GM21390 (cell line): ENCODE measurements at regions not wholly inside any gene's neighbourhood (a gene's known extent, or its start where the extent isn't known, plus 50 kb on each side); places are given as distances from the start of the nearest gene placed in this dataset.
"Not testable (repeated sequence)": the region's sequence is repeated elsewhere in the genome, so short reads cannot be mapped to it uniquely, and the experiment has no call there.

Experiments used
- ATAC-seq: cut with Tn5 transposase; IDR thresholded peaks from one replicate; pipeline ENCODE4 v1.9.1; 2021; ENCODE audit not compliant: unreplicated experiment

GRCh38 chr6:21769405-21769861 is 175.9 kb downstream of the SOX4 start:
- ATAC-seq = no peak

DNA sequence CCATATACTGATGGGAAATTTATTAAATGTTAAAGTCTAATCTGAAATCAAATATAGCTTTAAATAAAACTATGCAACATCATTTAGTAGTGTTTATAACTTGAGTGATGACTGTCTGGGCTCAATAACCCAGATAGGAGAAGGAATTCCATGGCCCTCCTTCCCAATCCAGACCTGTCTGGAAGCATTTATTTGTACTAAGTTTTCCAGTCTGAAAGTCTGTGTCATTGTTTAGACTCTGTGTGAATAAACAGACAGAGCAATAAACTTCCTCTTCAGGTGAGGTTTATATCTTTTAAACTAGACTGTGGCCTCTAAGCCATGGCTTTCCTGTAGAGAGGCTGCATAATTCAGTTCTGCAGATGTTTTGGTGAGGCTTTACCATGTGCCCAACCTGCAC is 176.4 kb downstream of the SOX4 start:
- ATAC-seq = no peak

DNA sequence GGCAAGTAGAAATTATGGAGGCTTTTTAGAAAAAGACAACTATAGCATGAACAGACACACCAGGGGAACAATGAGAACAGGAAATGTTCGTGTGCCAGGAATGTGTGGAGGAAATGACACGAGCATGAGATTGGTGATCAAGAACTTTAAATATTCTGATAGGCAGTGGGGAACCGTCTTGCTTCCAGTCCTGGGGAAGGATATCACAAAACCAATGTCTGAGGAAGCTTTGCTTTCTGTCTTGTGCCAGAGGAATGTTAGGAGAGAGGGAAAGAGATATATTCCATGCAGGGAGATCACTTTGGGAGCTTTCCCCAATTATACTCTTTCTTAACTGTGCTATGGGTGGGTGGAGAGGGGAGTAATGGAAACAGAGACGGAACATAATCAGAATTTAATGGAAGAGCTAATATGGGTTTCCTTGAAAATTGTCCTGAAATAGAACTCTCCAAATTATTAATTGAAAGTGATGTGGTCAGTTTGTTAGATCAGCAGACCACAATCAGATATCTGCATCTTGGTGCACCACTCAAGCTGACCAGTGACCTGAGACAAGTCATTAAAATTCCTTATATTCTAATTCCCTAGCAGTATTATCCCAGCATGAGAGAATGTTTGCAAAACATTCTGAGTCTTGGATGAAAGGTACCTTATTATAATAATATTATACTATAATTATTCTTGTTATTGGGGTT is 178.2 kb downstream of the SOX4 start:
- no peak for ATAC-seq

DNA sequence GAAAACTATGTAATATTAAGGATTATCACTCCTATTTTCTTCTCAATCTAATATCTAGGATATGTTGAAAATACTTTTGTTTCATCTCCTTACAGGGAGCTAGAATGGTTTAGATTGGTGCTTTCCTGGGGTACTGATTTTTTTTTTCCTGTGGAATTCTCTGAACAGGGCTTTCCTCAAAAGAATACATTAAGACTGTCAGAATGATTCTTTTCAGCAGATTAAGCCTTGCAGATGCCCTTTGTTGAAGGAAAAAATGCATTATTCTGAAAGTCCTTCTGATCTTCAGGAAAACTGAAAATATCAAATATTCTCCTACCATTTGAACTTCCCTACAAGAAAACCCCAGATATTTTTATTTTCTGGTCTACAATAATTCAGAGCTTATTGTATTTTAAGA is 178.9 kb downstream of the SOX4 start:
- ATAC-seq = no peak

DNA sequence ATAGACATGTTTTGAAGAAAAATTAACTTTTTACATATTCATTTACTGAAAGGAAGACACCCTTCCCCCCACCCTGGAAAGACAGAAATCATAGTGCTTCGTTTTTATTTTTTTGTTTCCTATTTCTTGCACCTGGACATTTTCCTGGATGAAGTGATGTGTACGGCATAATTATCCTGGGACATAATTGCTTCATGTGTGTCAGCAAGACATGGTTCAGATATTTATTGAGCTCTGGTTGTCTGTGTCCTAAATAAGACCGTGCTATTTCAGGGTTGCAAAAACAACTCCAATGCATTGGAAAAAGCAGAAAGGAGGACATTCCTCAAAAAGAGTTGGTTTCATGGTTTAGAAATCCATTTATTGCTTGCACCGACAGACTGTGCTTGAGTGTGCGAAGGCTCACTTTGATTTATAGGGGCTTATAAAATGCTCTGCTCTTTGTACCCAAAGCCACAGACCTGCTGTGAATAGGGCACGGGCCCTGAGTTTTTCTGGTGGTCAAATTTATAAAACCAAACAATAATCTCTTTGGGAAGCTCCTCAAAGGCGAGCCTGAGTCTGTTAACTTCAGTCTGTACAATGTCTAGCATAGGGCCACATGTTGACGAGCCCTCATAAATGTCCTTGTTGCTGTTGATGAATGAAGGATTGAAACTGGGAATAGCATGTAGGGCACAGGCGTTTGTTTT is 179.5 kb downstream of the SOX4 start:
- ATAC-seq = no peak

GRCh38 chr6:21773576-21773968 is 180.0 kb downstream of the SOX4 start:
- no peak for ATAC-seq

GRCh38 chr6:21777846-21778245 is 184.3 kb downstream of the SOX4 start:
- ATAC-seq = no peak

- ATAC-seq = no peak
Observed at GRCh38 chr6:21780141-21780540, 186.6 kb downstream of the SOX4 start.

GRCh38 chr6:21780679-21781078 is 187.1 kb downstream of the SOX4 start:
- ATAC-seq = no peak

GRCh38 chr6:21781128-21781527 is 187.6 kb downstream of the SOX4 start:
- no peak for ATAC-seq

DNA sequence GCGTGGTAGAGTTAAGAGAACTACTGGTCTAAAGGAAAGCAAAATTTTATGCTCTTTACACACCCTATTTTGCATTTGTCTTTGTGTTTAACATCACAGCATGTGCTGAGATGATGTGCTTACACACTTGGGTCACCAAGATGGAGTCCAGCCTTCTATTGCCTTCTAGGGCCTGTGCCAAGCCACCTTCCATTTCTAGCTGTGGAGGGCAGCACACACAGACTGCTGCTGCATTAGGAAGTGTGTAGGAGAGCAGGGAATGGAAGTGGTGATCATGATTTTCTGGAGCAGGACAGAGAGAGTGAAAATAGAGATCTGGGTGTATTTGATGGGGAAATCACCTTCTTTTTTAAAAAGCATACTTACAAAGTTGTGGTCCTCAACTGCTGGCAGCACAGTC is 191.6 kb downstream of the SOX4 start:
- no peak for ATAC-seq

GRCh38 chr6:21791056-21791455 is 197.5 kb downstream of the SOX4 start:
- no peak for ATAC-seq

- no peak for ATAC-seq
Observed at GRCh38 chr6:21791581-21791980, 198.0 kb downstream of the SOX4 start.

- no peak for ATAC-seq
Observed at GRCh38 chr6:21792177-21792576, 198.6 kb downstream of the SOX4 start.

DNA sequence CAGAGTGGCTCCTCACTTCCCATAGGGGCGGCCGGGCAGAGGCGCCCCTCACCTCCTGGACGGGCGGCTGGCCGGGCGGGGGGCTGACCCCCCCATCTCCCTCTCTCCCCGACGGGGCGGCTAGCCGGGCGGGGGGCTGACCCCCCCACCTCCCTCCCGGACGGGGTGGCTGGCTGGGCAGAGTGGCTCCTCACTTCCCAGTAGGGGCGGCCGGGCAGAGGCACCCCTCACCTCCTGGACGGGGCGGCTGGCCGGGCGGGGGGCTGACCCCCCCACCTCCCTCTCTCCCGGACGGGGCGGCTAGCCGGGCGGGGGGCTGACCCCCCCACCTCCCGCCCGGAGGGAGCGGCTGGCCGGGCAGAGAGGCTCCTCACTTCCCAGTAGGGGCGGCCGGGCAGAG is 203.4 kb downstream of the SOX4 start:
- not testable (repeated sequence) for ATAC-seq

DNA sequence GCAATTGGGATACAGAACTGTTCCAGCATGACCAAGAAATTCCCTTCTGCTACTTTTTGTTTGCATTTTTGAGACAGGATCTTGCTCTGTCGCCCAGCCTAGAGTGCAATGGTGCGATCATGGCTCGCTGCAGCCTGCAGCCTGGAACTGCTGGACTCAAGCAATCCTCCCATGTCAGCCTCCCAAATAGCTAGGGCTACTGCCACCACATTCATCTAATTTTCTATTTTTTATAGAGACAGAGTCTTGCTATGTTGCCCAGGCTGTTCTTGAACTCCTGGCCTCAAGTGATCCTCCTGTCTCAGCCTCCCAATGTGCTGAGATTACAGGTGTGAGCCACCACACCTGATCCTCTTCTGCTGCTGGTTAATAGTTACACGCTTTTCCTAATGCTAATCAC is 204.9 kb downstream of the SOX4 start:
- ATAC-seq = no peak

DNA sequence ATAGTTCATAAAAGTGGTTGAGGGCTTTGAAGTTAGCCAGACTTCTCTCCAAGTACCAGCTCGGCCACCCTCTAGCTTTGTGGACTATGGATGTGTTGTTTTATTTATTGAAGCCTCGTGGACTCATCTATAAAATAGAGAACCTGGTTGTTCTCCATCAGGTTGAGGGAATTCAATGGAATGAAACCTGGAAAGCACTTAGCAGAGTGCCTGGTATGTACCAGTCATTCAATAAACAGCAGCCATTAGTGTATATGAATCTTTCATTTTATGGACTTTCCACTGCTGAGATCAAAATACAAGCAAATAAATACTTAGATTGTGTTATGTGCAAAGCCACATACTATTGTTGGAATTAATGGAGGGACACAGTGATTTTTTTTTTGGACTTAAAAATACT is 206.8 kb downstream of the SOX4 start:
- no peak for ATAC-seq

DNA sequence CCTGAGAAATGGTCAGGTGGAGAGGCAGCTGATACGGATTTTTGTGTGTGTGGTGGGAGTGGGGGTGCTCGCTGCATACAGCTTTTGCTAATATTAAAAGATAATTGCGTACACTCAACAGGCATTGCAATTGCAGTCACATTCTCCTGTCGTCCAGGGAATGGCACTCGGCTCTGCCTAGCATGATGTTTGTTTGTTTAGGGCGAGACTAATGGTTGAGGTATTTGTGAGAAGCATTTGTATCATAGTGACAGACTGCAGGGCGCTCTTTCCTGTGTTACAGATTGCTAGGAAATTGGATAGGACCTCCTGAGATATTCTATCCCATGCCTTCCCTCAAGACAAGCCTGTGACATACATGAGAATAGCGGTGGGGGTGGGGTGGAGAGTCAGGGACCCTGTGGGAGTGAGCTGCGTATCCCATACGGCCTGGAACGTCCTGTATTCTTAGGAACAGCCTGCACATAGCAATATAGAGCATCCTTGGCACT is 207.4 kb downstream of the SOX4 start:
- no peak for ATAC-seq

- no peak for ATAC-seq
Observed at GRCh38 chr6:21801446-21802174, 208.1 kb downstream of the SOX4 start.

DNA sequence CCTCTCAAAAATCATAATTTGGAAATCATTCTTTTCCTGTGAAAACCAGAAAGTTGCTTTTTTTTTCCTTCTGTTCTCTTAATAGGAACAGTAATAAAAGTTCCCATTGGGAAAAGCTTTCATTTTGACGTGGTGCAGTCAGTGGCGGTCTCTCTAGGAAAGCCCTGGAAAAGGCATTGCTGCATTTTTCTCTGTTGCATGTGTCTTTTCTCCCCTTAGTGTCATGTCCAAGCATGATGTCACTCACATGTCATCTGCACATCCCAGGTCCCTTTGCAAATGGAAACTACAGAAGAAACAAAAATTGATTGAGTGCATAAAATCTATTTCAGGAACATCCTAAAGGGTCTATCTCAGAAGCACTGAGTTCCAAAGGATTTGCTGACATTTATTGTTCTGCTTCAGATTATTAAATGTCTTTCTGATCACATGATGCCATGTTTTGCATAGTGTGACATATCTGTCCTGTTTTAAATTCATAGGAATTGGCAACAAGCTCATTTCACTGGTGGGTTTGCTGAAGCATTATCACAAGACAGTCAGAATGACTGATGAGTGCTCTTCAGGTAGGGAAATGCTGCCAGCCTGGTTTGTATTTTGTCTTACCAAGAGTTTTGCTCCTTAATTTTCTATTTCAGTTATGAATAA is 208.7 kb downstream of the SOX4 start:
- ATAC-seq = no peak

GRCh38 chr6:21804941-21805610 is 211.5 kb downstream of the SOX4 start:
- no peak for ATAC-seq
